RWPE2 (cell line): ENCODE measurements at regions not wholly inside any gene's neighbourhood (a gene's known extent, or its start where the extent isn't known, plus 50 kb on each side); places are given as distances from the start of the nearest gene placed in this dataset.

Experiments used
- ATAC-seq: fragments of 200-7000 bp; cut with Tn5 transposase; 3 replicates; pipeline ENCODE4 v1.9.1; 2021; ENCODE audit warnings: low read depth
- DNase-seq: peaks from one replicate; pipeline ENCODE4 v3.0.0-alpha.2; 2020; ENCODE audit warnings: low spot score
- H3K27ac ChIP-seq: fragments of 450-650 bp; 2 replicates; pipeline ENCODE4 v1.5.1; 2017; ENCODE audit warnings: mild to moderate bottlenecking; ENCODE audit not compliant: poor library complexity, severe bottlenecking
- H3K27me3 ChIP-seq: fragments of 250-450 bp; sonication (Bioruptor Pico); 2 replicates; pipeline ENCODE4 v1.5.1; 2021; ENCODE audit warnings: mild to moderate bottlenecking, moderate library complexity; ENCODE audit not compliant: insufficient read depth, poor library complexity, severe bottlenecking
- H3K36me3 ChIP-seq: fragments of 250-450 bp; sonication (Bioruptor Pico); 2 replicates; pipeline ENCODE4 v1.5.1; 2020; ENCODE audit warnings: low read depth, mild to moderate bottlenecking, moderate library complexity
- H3K4me1 ChIP-seq: fragments of 250-450 bp; sonication (Bioruptor Pico); 2 replicates; pipeline ENCODE4 v1.5.1; 2021; ENCODE audit warnings: mild to moderate bottlenecking, moderate library complexity; ENCODE audit not compliant: insufficient read depth, poor library complexity, severe bottlenecking
- H3K4me3 ChIP-seq: fragments of 250-450 bp; sonication (Bioruptor Pico); 2 replicates; pipeline ENCODE4 v1.5.1; 2021; ENCODE audit warnings: mild to moderate bottlenecking, moderate library complexity; ENCODE audit not compliant: severe bottlenecking
- H3K9me3 ChIP-seq: fragments of 250-450 bp; sonication (Bioruptor Pico); 2 replicates; pipeline ENCODE4 v1.5.1; 2021; ENCODE audit warnings: mild to moderate bottlenecking, moderate library complexity; ENCODE audit not compliant: severe bottlenecking
- CTCF ChIP-seq: fragments of 450-650 bp; IDR thresholded peaks from one replicate; pipeline ENCODE4 v1.5.1; 2017; ENCODE audit warnings: mild to moderate bottlenecking, moderate library complexity; ENCODE audit not compliant: poor library complexity, severe bottlenecking

GRCh38 chr10:130509881-130510689, 373.9 kb downstream of the GLRX3 start:
- ATAC-seq (no peak), DNase-seq (no peak)
- Histone ChIP-seq H3K36me3 (no peaks in the 10 kb centered on the region), H3K9me3 (no peaks in the 10 kb centered on the region), H3K4me1 (no peaks in the 10 kb centered on the region), H3K27me3 (no peaks in the 10 kb centered on the region), H3K4me3 (no peak overlapping the region), H3K27ac (no peak overlapping the region)
- TF ChIP-seq CTCF = no peak

- no peak overlapping the region for H3K4me3 ChIP-seq
- H3K4me1 ChIP-seq = no peaks in the 10 kb centered on the region
- ATAC-seq (no peak), DNase-seq (no peak)
- no peaks in the 10 kb centered on the region for H3K9me3 ChIP-seq
- no peak overlapping the region for H3K27ac ChIP-seq
- no peaks in the 10 kb centered on the region for H3K27me3 ChIP-seq
- H3K36me3 ChIP-seq = no peaks in the 10 kb centered on the region
- TF ChIP-seq CTCF = no peak
Measured at GRCh38 chr10:130510755-130511154, 374.6 kb downstream of the GLRX3 start.

GRCh38 chr10:130511766-130512165, 375.6 kb downstream of the GLRX3 start:
- ATAC-seq = no peak
- TF ChIP-seq CTCF = no peak

GRCh38 chr10:130512936-130513335, 376.7 kb downstream of the GLRX3 start:
- Histone ChIP-seq H3K27me3 (no peaks in the 10 kb centered on the region), H3K4me1 (no peaks in the 10 kb centered on the region), H3K36me3 (no peaks in the 10 kb centered on the region), H3K27ac (no peak overlapping the region), H3K4me3 (no peak overlapping the region), H3K9me3 (no peaks in the 10 kb centered on the region)
- DNase-seq (no peak), ATAC-seq (no peak)
- TF ChIP-seq CTCF = no peak

More at GRCh38 chr10:130511766-130512165, 375.6 kb downstream of the GLRX3 start:
- H3K27ac ChIP-seq = no peak overlapping the region
- H3K4me3 ChIP-seq = no peak overlapping the region
- H3K27me3 ChIP-seq = no peaks in the 10 kb centered on the region
- no peaks in the 10 kb centered on the region for H3K36me3 ChIP-seq
- DNase-seq = no peak
- H3K9me3 ChIP-seq = no peaks in the 10 kb centered on the region
- H3K4me1 ChIP-seq = no peaks in the 10 kb centered on the region

- no peak overlapping the region for H3K4me3 ChIP-seq
- no peak for TF ChIP-seq CTCF
- no peak overlapping the region for H3K27ac ChIP-seq
- no peaks in the 10 kb centered on the region for H3K9me3 ChIP-seq
- H3K36me3 ChIP-seq = no peaks in the 10 kb centered on the region
- no peaks in the 10 kb centered on the region for H3K27me3 ChIP-seq
- H3K4me1 ChIP-seq = no peaks in the 10 kb centered on the region
- ATAC-seq = no peak
- DNase-seq = no peak
Measured at GRCh38 chr10:130513686-130514476, 377.7 kb downstream of the GLRX3 start.
